Body of pancreas (tissue), 4 donors: ENCODE measurements at regions not wholly inside any gene's neighbourhood (a gene's known extent, or its start where the extent isn't known, plus 50 kb on each side); places are given as distances from the start of the nearest gene placed in this dataset.

ENCODE experiments used
- CTCF ChIP-seq, 7 experiments: fragments of 450-650 bp in 4 of 7; fragments of 200-600 bp in 3 of 7; sonication (generic) in 3 of 7; IDR thresholded peaks; one replicate each; pipeline ENCODE4 v1.5.1; 2016 to 2019; ENCODE audit warnings: antibody characterized with exemption in 7 of 7
- POLR2A ChIP-seq, 3 donors: fragments of 450-650 bp; IDR thresholded peaks; one replicate each; pipeline ENCODE4 v1.6.1; 2016; ENCODE audit warnings: antibody characterized with exemption in 3 of 3, mild to moderate bottlenecking in 2 of 3

GRCh38 chr2:6441800-6442199 lies 423.9 kb downstream of the CMPK2 start:
- TF ChIP-seq CTCF (IDR thresholded peaks at IDR 0.05) = no peak
- TF ChIP-seq POLR2A (IDR thresholded peaks at IDR 0.05) = no peak
